AG10803 (cell line): ENCODE measurements at regions not wholly inside any gene's neighbourhood (a gene's known extent, or its start where the extent isn't known, plus 50 kb on each side); places are given as distances from the start of the nearest gene placed in this dataset.
A peak's percentile ranks its signal among the peaks of the same experiment; 100 is the strongest.
"Not testable (repeated sequence)": the region's sequence is repeated elsewhere in the genome, so short reads cannot be mapped to it uniquely, and the experiment has no call there.

ENCODE experiments used
- DNase-seq: peaks from one replicate; pipeline ENCODE4 v3.0.0; 2010; ENCODE audit warnings: low read depth
- H3K4me3 ChIP-seq: 2 replicates; pipeline ENCODE4 v1.5.1; 2011; ENCODE audit warnings: mild to moderate bottlenecking, low read length, control low read depth
- CTCF ChIP-seq: conservative IDR thresholded peaks from 2 replicates; pipeline ENCODE4 v1.5.1; 2011; ENCODE audit warnings: mild to moderate bottlenecking, low read length, control low read depth, inconsistent platforms

GRCh38 chrY:16645449-16645848 is 1234.6 kb downstream of the CDY2B start:
- DNase-seq: no peak
- TF ChIP-seq CTCF: no peak

GRCh38 chrY:16644270-16644800 is 1235.7 kb downstream of the CDY2B start:
- DNase-seq: no peak
- no peak overlapping the region for H3K4me3 ChIP-seq
- no peak for TF ChIP-seq CTCF

More at GRCh38 chrY:16645449-16645848, 1234.6 kb downstream of the CDY2B start:
- H3K4me3 ChIP-seq: no peak overlapping the region

GRCh38 chrY:16639777-16640176 is 1240.2 kb downstream of the CDY2B start:
- no peak for DNase-seq
- no peak overlapping the region for H3K4me3 ChIP-seq
- no peak for TF ChIP-seq CTCF

- H3K4me3 ChIP-seq, DNase-seq: not testable (repeated sequence)
Measured at GRCh38 chrY:16638743-16639142, 1241.3 kb downstream of the CDY2B start.

- H3K4me3 ChIP-seq: no peak overlapping the region
- TF ChIP-seq CTCF: no peak
- DNase-seq: no peak
Measured at GRCh38 chrY:16636254-16636653, 1243.8 kb downstream of the CDY2B start.

GRCh38 chrY:16629146-16629545 is 1250.9 kb downstream of the CDY2B start:
- no peak for TF ChIP-seq CTCF
- no peak overlapping the region for H3K4me3 ChIP-seq
- DNase-seq: peak; percentile 0

- no peak for DNase-seq
- H3K4me3 ChIP-seq: no peak overlapping the region
- no peak for TF ChIP-seq CTCF
Measured at GRCh38 chrY:16627122-16627521, 1252.9 kb downstream of the CDY2B start.
